ENCODE measurements at regions not wholly inside any gene's neighbourhood (a gene's known extent, or its start where the extent isn't known, plus 50 kb on each side); places are given as distances from the start of the nearest gene placed in this dataset.

GRCh38 chr7:68823996-68824780 lies 774.1 kb upstream of the AUTS2 start:
- DNase-seq (no peak), ATAC-seq (no peak)
- Mint-ChIP-seq H3K9me3 (peaks cover 6 to 10% of the 10 kb centered on the region in 2 donors), H3K4me3 (no peak overlapping the region), H3K27ac (no peak overlapping the region), H3K27me3 (ENCODE audit: low read depth in 2 of 2) (no peaks in the 10 kb centered on the region), H3K4me1 (no peaks in the 10 kb centered on the region), H3K36me3 (no peaks in the 10 kb centered on the region)
- no peaks in the 10 kb centered on the region for H3K27me3 ChIP-seq (ENCODE audit: control insufficient read depth, insufficient read depth, low read length)
- no peak overlapping the region for H3K4me3 ChIP-seq (ENCODE audit: low read length)
- TF ChIP-seq CTCF (IDR thresholded peaks at IDR 0.05) = no peak
- H3K9me3 ChIP-seq (ENCODE audit: control insufficient read depth, insufficient read depth, low read length) = no peaks in the 10 kb centered on the region
- H3K36me3 ChIP-seq (ENCODE audit: control insufficient read depth, insufficient read depth, low read length) = no peaks in the 10 kb centered on the region
- H3K27ac ChIP-seq (ENCODE audit: low read length) = no peak overlapping the region
- H3K4me1 ChIP-seq (ENCODE audit: control insufficient read depth, insufficient read depth, low read length) = no peaks in the 10 kb centered on the region
- intact Hi-C loops (cut with micrococcal nuclease) = no loop called here
- 85% methylated on average over 4 of the region's 5 CpGs for WGBS (ENCODE audit: insufficient coverage)

GRCh38 chr7:68828575-68828974 lies 769.7 kb upstream of the AUTS2 start:
- ATAC-seq (no peak), DNase-seq (no peak)
- Histone ChIP-seq H3K9me3 (ENCODE audit: control insufficient read depth, insufficient read depth, low read length) (no peaks in the 10 kb centered on the region), H3K27me3 (ENCODE audit: control insufficient read depth, insufficient read depth, low read length) (no peaks in the 10 kb centered on the region), H3K4me1 (ENCODE audit: control insufficient read depth, insufficient read depth, low read length) (no peaks in the 10 kb centered on the region), H3K4me3 (ENCODE audit: low read length) (no peak overlapping the region), H3K36me3 (ENCODE audit: control insufficient read depth, insufficient read depth, low read length) (no peaks in the 10 kb centered on the region), H3K27ac (ENCODE audit: low read length) (no peak overlapping the region)
- H3K36me3 Mint-ChIP-seq = peaks cover 7% of the 10 kb centered on the region
- H3K9me3 Mint-ChIP-seq = peaks cover 6 to 13% of the 10 kb centered on the region in 2 donors
- H3K27ac Mint-ChIP-seq = no peak overlapping the region
- H3K4me1 Mint-ChIP-seq = no peaks in the 10 kb centered on the region
- WGBS (ENCODE audit: insufficient coverage) = 83% methylated on average over 11 of the region's 11 CpGs
- intact Hi-C loops (cut with micrococcal nuclease) = no loop called here
- H3K27me3 Mint-ChIP-seq (ENCODE audit: low read depth in 2 of 2) = no peaks in the 10 kb centered on the region
- H3K4me3 Mint-ChIP-seq = no peak overlapping the region
- no peak for TF ChIP-seq CTCF (IDR thresholded peaks at IDR 0.05)

GRCh38 chr7:68833422-68833821 lies 764.9 kb upstream of the AUTS2 start:
- DNase-seq (no peak), ATAC-seq (no peak)
- Histone ChIP-seq H3K9me3 (ENCODE audit: control insufficient read depth, insufficient read depth, low read length) (no peaks in the 10 kb centered on the region), H3K27me3 (ENCODE audit: control insufficient read depth, insufficient read depth, low read length) (no peaks in the 10 kb centered on the region), H3K36me3 (ENCODE audit: control insufficient read depth, insufficient read depth, low read length) (no peaks in the 10 kb centered on the region), H3K4me3 (ENCODE audit: low read length) (no peak overlapping the region), H3K27ac (ENCODE audit: low read length) (no peak overlapping the region), H3K4me1 (ENCODE audit: control insufficient read depth, insufficient read depth, low read length) (no peaks in the 10 kb centered on the region)
- Mint-ChIP-seq H3K4me3 (no peak overlapping the region), H3K9me3 (peaks cover 7 to 9% of the 10 kb centered on the region in 2 donors), H3K36me3 (peaks cover 7% of the 10 kb centered on the region), H3K4me1 (no peaks in the 10 kb centered on the region), H3K27ac (no peak overlapping the region), H3K27me3 (ENCODE audit: low read depth in 2 of 2) (no peaks in the 10 kb centered on the region)
- 81% methylated on average over 3 of the region's 4 CpGs for WGBS (ENCODE audit: insufficient coverage)
- intact Hi-C loops (cut with micrococcal nuclease) = no loop called here
- TF ChIP-seq CTCF (IDR thresholded peaks at IDR 0.05) = no peak

- Mint-ChIP-seq H3K9me3 (peaks cover 6% of the 10 kb centered on the region in 2 donors), H3K27me3 (ENCODE audit: low read depth in 2 of 2) (no peaks in the 10 kb centered on the region), H3K27ac (no peak overlapping the region), H3K4me3 (no peak overlapping the region), H3K4me1 (no peaks in the 10 kb centered on the region), H3K36me3 (no peaks in the 10 kb centered on the region)
- H3K36me3 ChIP-seq (ENCODE audit: control insufficient read depth, insufficient read depth, low read length) = no peaks in the 10 kb centered on the region
- no peak for TF ChIP-seq CTCF (IDR thresholded peaks at IDR 0.05)
- no peak overlapping the region for H3K4me3 ChIP-seq (ENCODE audit: low read length)
- H3K27me3 ChIP-seq (ENCODE audit: control insufficient read depth, insufficient read depth, low read length) = no peaks in the 10 kb centered on the region
- intact Hi-C loops (cut with micrococcal nuclease) = no loop called here
- 98% methylated on average over 7 of the region's 9 CpGs for WGBS (ENCODE audit: insufficient coverage)
- no peaks in the 10 kb centered on the region for H3K4me1 ChIP-seq (ENCODE audit: control insufficient read depth, insufficient read depth, low read length)
- ATAC-seq (no peak), DNase-seq (no peak)
- H3K27ac ChIP-seq (ENCODE audit: low read length) = no peak overlapping the region
- H3K9me3 ChIP-seq (ENCODE audit: control insufficient read depth, insufficient read depth, low read length) = peaks cover 2% of the 10 kb centered on the region
Measured at GRCh38 chr7:68839014-68839413, 759.3 kb upstream of the AUTS2 start.

Measured in natural killer cell (primary cell).